H9 (cell line): ENCODE measurements at regions not wholly inside any gene's neighbourhood (a gene's known extent, or its start where the extent isn't known, plus 50 kb on each side); places are given as distances from the start of the nearest gene placed in this dataset.

Source experiments
- DNase-seq: peaks from one replicate; pipeline ENCODE4 v3.0.0-alpha.2; 2017
- H2AFZ ChIP-seq: one replicate; pipeline ENCODE4 v1.6.1; 2013; ENCODE audit warnings: mild to moderate bottlenecking, low read length, control low read depth, moderate library complexity
- H2AK5ac ChIP-seq: 2 replicates; pipeline ENCODE4 v1.6.1; 2013; ENCODE audit warnings: low read length, control low read depth, mixed read lengths; ENCODE audit not compliant: insufficient read length
- H2BK120ac ChIP-seq: one replicate; pipeline ENCODE4 v1.6.1; 2013; ENCODE audit warnings: low read depth, mild to moderate bottlenecking, low read length, control low read depth, inconsistent platforms; ENCODE audit not compliant: poor library complexity, severe bottlenecking
- H2BK12ac ChIP-seq: 2 replicates; pipeline ENCODE4 v1.6.1; 2013; ENCODE audit warnings: low read length, control low read depth, mixed read lengths, low read depth; ENCODE audit not compliant: insufficient read length
- H2BK15ac ChIP-seq: 2 replicates; pipeline ENCODE4 v1.6.1; 2013; ENCODE audit warnings: low read depth, low read length, control low read depth
- H2BK20ac ChIP-seq: one replicate; pipeline ENCODE4 v1.6.1; 2013; ENCODE audit warnings: low read depth, mild to moderate bottlenecking, low read length, control low read depth, inconsistent platforms; ENCODE audit not compliant: poor library complexity, severe bottlenecking
- H2BK5ac ChIP-seq: 2 replicates; pipeline ENCODE4 v1.6.1; 2013; ENCODE audit warnings: low read length, control low read depth, mixed read lengths; ENCODE audit not compliant: insufficient read length
- H3K14ac ChIP-seq: 2 replicates; pipeline ENCODE4 v1.6.1; 2013; ENCODE audit warnings: low read length, control low read depth; ENCODE audit not compliant: insufficient read depth
- H3K18ac ChIP-seq: 2 replicates; pipeline ENCODE4 v1.6.1; 2013; ENCODE audit warnings: low read depth, mild to moderate bottlenecking, mixed read lengths, low read length, control low read depth; ENCODE audit not compliant: insufficient read length
- H3K23ac ChIP-seq: 2 replicates; pipeline ENCODE4 v1.6.1; 2013; ENCODE audit warnings: low read length, control low read depth, mixed read lengths, low read depth; ENCODE audit not compliant: insufficient read length
- H3K23me2 ChIP-seq: 2 replicates; pipeline ENCODE4 v1.6.1; 2013; ENCODE audit warnings: low read depth, mild to moderate bottlenecking, mixed read lengths, low read length, control low read depth; ENCODE audit not compliant: insufficient read length, poor library complexity, severe bottlenecking
- H3K27ac ChIP-seq: 2 replicates; pipeline ENCODE4 v1.5.1; 2013; ENCODE audit warnings: low read length, control low read depth, mixed read lengths, low read depth; ENCODE audit not compliant: insufficient read length
- H3K27me3 ChIP-seq: 2 replicates; pipeline ENCODE4 v1.6.1; 2013; ENCODE audit warnings: low read length, control low read depth, inconsistent platforms; ENCODE audit not compliant: insufficient read depth
- H3K4ac ChIP-seq: 2 replicates; pipeline ENCODE4 v1.6.1; 2013; ENCODE audit warnings: low read depth, mild to moderate bottlenecking, control low read depth, inconsistent platforms, low read length, moderate library complexity
- H3K4me1 ChIP-seq: 2 replicates; pipeline ENCODE4 v1.6.1; 2013; ENCODE audit warnings: low read length, control low read depth, inconsistent platforms; ENCODE audit not compliant: insufficient read depth
- H3K4me2 ChIP-seq: 2 replicates; pipeline ENCODE4 v1.6.1; 2013; ENCODE audit warnings: low read length, control low read depth, mixed read lengths; ENCODE audit not compliant: insufficient read length, insufficient read depth
- H3K56ac ChIP-seq: 2 replicates; pipeline ENCODE4 v1.6.1; 2013; ENCODE audit warnings: low read depth, mild to moderate bottlenecking, mixed read lengths, low read length, control low read depth; ENCODE audit not compliant: insufficient read length
- H3K79me1 ChIP-seq: 2 replicates; pipeline ENCODE4 v1.6.1; 2013; ENCODE audit warnings: low read depth, mild to moderate bottlenecking, moderate library complexity, low read length, control low read depth, inconsistent platforms; ENCODE audit not compliant: insufficient read depth, poor library complexity, severe bottlenecking
- H3K79me2 ChIP-seq: 2 replicates; pipeline ENCODE4 v1.6.1; 2013; ENCODE audit warnings: low read length, control low read depth, inconsistent platforms; ENCODE audit not compliant: insufficient read depth
- H3K9ac ChIP-seq: 2 replicates; pipeline ENCODE4 v1.6.1; 2013; ENCODE audit warnings: low read length, control low read depth, mixed read lengths; ENCODE audit not compliant: insufficient read length; ENCODE audit errors: extremely low read depth
- H3K9me3 ChIP-seq: one replicate; pipeline ENCODE4 v1.6.1; 2013; ENCODE audit warnings: low read depth, low read length, inconsistent platforms; ENCODE audit not compliant: control insufficient read depth
- H3T11ph ChIP-seq: one replicate; pipeline ENCODE4 v1.6.1; 2013; ENCODE audit warnings: mild to moderate bottlenecking, low read length, control low read depth, inconsistent platforms
- H4K20me1 ChIP-seq: one replicate; pipeline ENCODE4 v1.6.1; 2013; ENCODE audit not compliant: control insufficient read depth, insufficient read length, insufficient read depth
- H4K5ac ChIP-seq: 2 replicates; pipeline ENCODE4 v1.6.1; 2013; ENCODE audit warnings: low read depth, mild to moderate bottlenecking, mixed read lengths, low read length, control low read depth; ENCODE audit not compliant: insufficient read length
- H4K8ac ChIP-seq: replicated peaks from 2 replicates; pipeline ENCODE4 v1.6.1; 2013; ENCODE audit warnings: low read length, control low read depth, mixed read lengths, low read depth; ENCODE audit not compliant: insufficient read length
- H4K91ac ChIP-seq: 2 replicates; pipeline ENCODE4 v1.6.1; 2013; ENCODE audit warnings: low read depth, mild to moderate bottlenecking, moderate library complexity, mixed read lengths, low read length, control low read depth; ENCODE audit not compliant: insufficient read length
- H3K27ac Mint-ChIP-seq, 3 experiments: 2 replicates in 2 of 3; 3 replicates in 1 of 3; pipeline ENCODE4 v1.8.0; 2020 to 2021; ENCODE audit warnings: mixed read lengths in 3 of 3, mild to moderate bottlenecking in 1 of 3, moderate library complexity in 1 of 3
- H3K27me3 Mint-ChIP-seq: 2 replicates; pipeline ENCODE4 v1.8.0; 2021; ENCODE audit warnings: low read depth, mild to moderate bottlenecking, moderate library complexity, mixed read lengths
- H3K36me3 Mint-ChIP-seq, 3 experiments: 2 replicates in 2 of 3; 3 replicates in 1 of 3; pipeline ENCODE4 v1.8.0; 2020 to 2021; ENCODE audit warnings: low read depth in 3 of 3, mixed read lengths in 3 of 3; ENCODE audit not compliant: insufficient read depth in 1 of 3
- H3K4me1 Mint-ChIP-seq, 2 experiments: 2 replicates each; pipeline ENCODE4 v1.8.0; 2020; ENCODE audit warnings: mixed read lengths in 2 of 2
- H3K4me3 Mint-ChIP-seq, 2 experiments: 2 replicates in 1 of 2; 3 replicates in 1 of 2; pipeline ENCODE4 v1.8.0; 2020 to 2021; ENCODE audit warnings: mild to moderate bottlenecking in 2 of 2, mixed read lengths in 2 of 2, moderate library complexity in 1 of 2
- H3K9me3 Mint-ChIP-seq, 2 experiments: 2 replicates in 1 of 2; 3 replicates in 1 of 2; pipeline ENCODE4 v1.8.0; 2020; ENCODE audit warnings: mild to moderate bottlenecking in 2 of 2, mixed read lengths in 2 of 2, moderate library complexity in 1 of 2
- CTCF ChIP-seq: fragments of 200-600 bp; sonication (generic); conservative IDR thresholded peaks from 3 replicates; pipeline ENCODE4 v1.8.0; 2021; ENCODE audit warnings: antibody characterized with exemption, mild to moderate bottlenecking
- WGBS: extraction: QIAGEN DNeasy Blood & Tissue Kit; methylation state at CpG from one replicate; pipeline ENCODE4 v1.1.7; 2013; ENCODE audit warnings: missing lambda C conversion rate, low lambda C conversion rate, mixed read lengths; ENCODE audit not compliant: insufficient read length; ENCODE audit errors: extremely low coverage; 5-methylcytosine and 5-hydroxymethylcytosine counted together

DNA sequence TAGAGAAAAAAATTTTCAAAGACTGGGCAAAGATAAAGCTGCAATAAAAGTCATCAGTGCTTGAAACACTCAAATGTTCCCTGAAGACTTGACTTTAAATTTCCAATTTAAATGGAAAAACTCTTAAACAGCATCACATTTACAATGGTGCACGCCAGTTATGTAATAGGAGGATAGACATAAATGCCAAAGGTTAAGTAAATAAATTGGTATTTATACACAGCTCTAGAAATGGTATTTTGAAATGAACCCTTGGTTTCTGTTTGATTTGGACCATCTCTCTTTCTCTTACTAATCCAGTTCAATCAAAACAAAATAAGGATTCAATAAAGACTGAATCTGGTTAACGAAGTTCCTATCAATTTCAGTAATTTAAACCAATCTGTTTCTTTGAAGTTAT lies 272.6 kb downstream of the GPM6A start:
- H3K9me3 ChIP-seq, result no peaks in the 10 kb centered on the region
- no peak overlapping the region for H3K23ac ChIP-seq
- H3K79me2 ChIP-seq, result no peaks in the 10 kb centered on the region
- Mint-ChIP-seq H3K36me3 (peaks cover 0 to 9% (median 2%) of the 10 kb centered on the region in 3 experiments; a peak in 4 of 7 replicates), H3K27ac (no peak overlapping the region), H3K4me1 (no peaks in the 10 kb centered on the region), H3K4me3 (no peak overlapping the region), H3K27me3 (no peaks in the 10 kb centered on the region), H3K9me3 (peaks cover 3 to 9% of the 10 kb centered on the region in 2 experiments)
- H3K79me1 ChIP-seq, result no peaks in the 10 kb centered on the region
- no peaks in the 10 kb centered on the region for H3K23me2 ChIP-seq
- H4K5ac ChIP-seq, result no peak overlapping the region
- WGBS, result no CpG with 5 or more reads among the region's 2 CpGs
- H4K91ac ChIP-seq, result no peak overlapping the region
- H3K14ac ChIP-seq, result no peak overlapping the region
- H3K27me3 ChIP-seq, result no peaks in the 10 kb centered on the region
- H2BK5ac ChIP-seq, result no peak overlapping the region
- TF ChIP-seq CTCF, result no peak
- H2BK20ac ChIP-seq, result no peak overlapping the region
- no peak overlapping the region for H3T11ph ChIP-seq
- no peak overlapping the region for H3K4ac ChIP-seq
- H2AK5ac ChIP-seq, result no peak overlapping the region
- no peak overlapping the region for H2AFZ ChIP-seq
- H4K8ac ChIP-seq, result no peak overlapping the region
- H2BK120ac ChIP-seq, result no peak overlapping the region
- no peak overlapping the region for H2BK12ac ChIP-seq
- no peak overlapping the region for H3K4me2 ChIP-seq
- H3K27ac ChIP-seq, result no peak overlapping the region
- H3K4me1 ChIP-seq, result no peaks in the 10 kb centered on the region
- H2BK15ac ChIP-seq, result no peak overlapping the region
- H3K9ac ChIP-seq, result no peak overlapping the region
- H4K20me1 ChIP-seq, result no peaks in the 10 kb centered on the region
- no peak overlapping the region for H3K18ac ChIP-seq
- no peak for DNase-seq
- H3K56ac ChIP-seq, result no peak overlapping the region
